ENCODE measurements at regions not wholly inside any gene's neighbourhood (a gene's known extent, or its start where the extent isn't known, plus 50 kb on each side); places are given as distances from the start of the nearest gene placed in this dataset.

- no peak for TF ChIP-seq AFF4 (CRISPR knock-in tag; IDR thresholded peaks at IDR 0.05; ENCODE audit: borderline replicate concordance)
- TF ChIP-seq ZNF121 (CRISPR knock-in tag; IDR thresholded peaks at IDR 0.05) = no peak
- TF ChIP-seq CTCF (IDR thresholded peaks at IDR 0.05) = no peak
- TF ChIP-seq USF1 (CRISPR knock-in tag; IDR thresholded peaks at IDR 0.05) = no peak
- TF ChIP-seq ZBTB21 (CRISPR knock-in tag; IDR thresholded peaks at IDR 0.05; ENCODE audit: borderline replicate concordance) = no peak
- TF ChIP-seq, protein P1, sequence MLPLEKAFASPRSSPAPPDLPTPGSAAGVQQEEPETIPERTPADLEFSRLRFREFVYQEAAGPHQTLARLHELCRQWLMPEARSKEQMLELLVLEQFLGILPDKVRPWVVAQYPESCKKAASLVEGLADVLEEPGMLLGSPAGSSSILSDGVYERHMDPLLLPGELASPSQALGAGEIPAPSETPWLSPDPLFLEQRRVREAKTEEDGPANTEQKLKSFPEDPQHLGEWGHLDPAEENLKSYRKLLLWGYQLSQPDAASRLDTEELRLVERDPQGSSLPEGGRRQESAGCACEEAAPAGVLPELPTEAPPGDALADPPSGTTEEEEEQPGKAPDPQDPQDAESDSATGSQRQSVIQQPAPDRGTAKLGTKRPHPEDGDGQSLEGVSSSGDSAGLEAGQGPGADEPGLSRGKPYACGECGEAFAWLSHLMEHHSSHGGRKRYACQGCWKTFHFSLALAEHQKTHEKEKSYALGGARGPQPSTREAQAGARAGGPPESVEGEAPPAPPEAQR (CRISPR knock-in tag; IDR thresholded peaks at IDR 0.05) = no peak
These were observed 238.7 kb upstream of the SEMA6A start (continued) for GRCh38 chr5:116813356-116813755.

DNA sequence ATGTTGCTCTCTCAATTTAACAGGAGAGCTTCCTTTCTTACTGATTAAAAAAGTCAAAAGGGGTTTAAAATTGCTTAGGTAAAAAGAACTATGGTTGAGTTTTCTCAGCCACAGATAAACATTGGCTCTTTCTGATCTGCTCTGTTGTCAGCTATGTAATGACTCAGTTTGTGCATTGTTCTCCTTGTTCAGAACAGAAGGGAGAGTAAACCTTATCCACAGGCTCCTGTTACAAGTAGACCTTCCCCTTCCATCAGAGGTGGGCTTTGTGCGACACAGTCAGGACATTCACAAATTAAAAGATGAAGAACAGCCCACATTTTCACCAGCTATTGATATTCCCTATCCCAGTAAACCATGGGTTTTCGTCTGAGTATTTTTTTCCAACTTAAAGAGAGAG is 236.3 kb upstream of the SEMA6A start:
- DNase-seq (ENCODE audit: low spot score) (no peak), ATAC-seq (peak; percentile 69)
- Mint-ChIP-seq H3K9me3 (peaks cover 10% of the 10 kb centered on the region), H3K36me3 (peaks cover 15% of the 10 kb centered on the region), H3K27me3 (ENCODE audit: low read depth) (no peaks in the 10 kb centered on the region), H3K4me3 (no peak overlapping the region), H3K4me1 (peaks cover 58% of the 10 kb centered on the region), H3K27ac (peak overlapping the region; percentile 96)
- POLR2A ChIA-PET = interaction anchor here (0.6 kb wide), 1 partner anchor 8 kb away, joined by 8 read pairs; no protein-coding TSS in a partner anchor
- CTCF ChIA-PET = interaction anchor here (0.7 to 1.2 kb wide), 3 partner anchors 9 to 236 kb away, joined by 3 to 4 read pairs (median 3); partner anchors contain the start of gene SEMA6A
- no peak for TF ChIP-seq ATF2 (CRISPR knock-in tag; IDR thresholded peaks at IDR 0.05; ENCODE audit: borderline replicate concordance, low read depth)
- no peak for TF ChIP-seq MXD4 (CRISPR knock-in tag; IDR thresholded peaks at IDR 0.05; ENCODE audit: borderline replicate concordance)
- TF ChIP-seq, protein P2, sequence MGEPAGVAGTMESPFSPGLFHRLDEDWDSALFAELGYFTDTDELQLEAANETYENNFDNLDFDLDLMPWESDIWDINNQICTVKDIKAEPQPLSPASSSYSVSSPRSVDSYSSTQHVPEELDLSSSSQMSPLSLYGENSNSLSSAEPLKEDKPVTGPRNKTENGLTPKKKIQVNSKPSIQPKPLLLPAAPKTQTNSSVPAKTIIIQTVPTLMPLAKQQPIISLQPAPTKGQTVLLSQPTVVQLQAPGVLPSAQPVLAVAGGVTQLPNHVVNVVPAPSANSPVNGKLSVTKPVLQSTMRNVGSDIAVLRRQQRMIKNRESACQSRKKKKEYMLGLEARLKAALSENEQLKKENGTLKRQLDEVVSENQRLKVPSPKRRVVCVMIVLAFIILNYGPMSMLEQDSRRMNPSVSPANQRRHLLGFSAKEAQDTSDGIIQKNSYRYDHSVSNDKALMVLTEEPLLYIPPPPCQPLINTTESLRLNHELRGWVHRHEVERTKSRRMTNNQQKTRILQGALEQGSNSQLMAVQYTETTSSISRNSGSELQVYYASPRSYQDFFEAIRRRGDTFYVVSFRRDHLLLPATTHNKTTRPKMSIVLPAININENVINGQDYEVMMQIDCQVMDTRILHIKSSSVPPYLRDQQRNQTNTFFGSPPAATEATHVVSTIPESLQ (CRISPR knock-in tag; IDR thresholded peaks at IDR 0.05) = no peak
- TF ChIP-seq FOXP1 (CRISPR knock-in tag; IDR thresholded peaks at IDR 0.05; ENCODE audit: borderline replicate concordance) = no peak
- TF ChIP-seq TEAD4 (CRISPR knock-in tag; IDR thresholded peaks at IDR 0.05) = no peak
- TF ChIP-seq ERG (CRISPR knock-in tag; IDR thresholded peaks at IDR 0.05) = no peak
- TF ChIP-seq, protein P3, sequence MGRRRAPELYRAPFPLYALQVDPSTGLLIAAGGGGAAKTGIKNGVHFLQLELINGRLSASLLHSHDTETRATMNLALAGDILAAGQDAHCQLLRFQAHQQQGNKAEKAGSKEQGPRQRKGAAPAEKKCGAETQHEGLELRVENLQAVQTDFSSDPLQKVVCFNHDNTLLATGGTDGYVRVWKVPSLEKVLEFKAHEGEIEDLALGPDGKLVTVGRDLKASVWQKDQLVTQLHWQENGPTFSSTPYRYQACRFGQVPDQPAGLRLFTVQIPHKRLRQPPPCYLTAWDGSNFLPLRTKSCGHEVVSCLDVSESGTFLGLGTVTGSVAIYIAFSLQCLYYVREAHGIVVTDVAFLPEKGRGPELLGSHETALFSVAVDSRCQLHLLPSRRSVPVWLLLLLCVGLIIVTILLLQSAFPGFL (CRISPR knock-in tag; IDR thresholded peaks at IDR 0.05; ENCODE audit: borderline replicate concordance) = no peak
- TF ChIP-seq, protein P4, sequence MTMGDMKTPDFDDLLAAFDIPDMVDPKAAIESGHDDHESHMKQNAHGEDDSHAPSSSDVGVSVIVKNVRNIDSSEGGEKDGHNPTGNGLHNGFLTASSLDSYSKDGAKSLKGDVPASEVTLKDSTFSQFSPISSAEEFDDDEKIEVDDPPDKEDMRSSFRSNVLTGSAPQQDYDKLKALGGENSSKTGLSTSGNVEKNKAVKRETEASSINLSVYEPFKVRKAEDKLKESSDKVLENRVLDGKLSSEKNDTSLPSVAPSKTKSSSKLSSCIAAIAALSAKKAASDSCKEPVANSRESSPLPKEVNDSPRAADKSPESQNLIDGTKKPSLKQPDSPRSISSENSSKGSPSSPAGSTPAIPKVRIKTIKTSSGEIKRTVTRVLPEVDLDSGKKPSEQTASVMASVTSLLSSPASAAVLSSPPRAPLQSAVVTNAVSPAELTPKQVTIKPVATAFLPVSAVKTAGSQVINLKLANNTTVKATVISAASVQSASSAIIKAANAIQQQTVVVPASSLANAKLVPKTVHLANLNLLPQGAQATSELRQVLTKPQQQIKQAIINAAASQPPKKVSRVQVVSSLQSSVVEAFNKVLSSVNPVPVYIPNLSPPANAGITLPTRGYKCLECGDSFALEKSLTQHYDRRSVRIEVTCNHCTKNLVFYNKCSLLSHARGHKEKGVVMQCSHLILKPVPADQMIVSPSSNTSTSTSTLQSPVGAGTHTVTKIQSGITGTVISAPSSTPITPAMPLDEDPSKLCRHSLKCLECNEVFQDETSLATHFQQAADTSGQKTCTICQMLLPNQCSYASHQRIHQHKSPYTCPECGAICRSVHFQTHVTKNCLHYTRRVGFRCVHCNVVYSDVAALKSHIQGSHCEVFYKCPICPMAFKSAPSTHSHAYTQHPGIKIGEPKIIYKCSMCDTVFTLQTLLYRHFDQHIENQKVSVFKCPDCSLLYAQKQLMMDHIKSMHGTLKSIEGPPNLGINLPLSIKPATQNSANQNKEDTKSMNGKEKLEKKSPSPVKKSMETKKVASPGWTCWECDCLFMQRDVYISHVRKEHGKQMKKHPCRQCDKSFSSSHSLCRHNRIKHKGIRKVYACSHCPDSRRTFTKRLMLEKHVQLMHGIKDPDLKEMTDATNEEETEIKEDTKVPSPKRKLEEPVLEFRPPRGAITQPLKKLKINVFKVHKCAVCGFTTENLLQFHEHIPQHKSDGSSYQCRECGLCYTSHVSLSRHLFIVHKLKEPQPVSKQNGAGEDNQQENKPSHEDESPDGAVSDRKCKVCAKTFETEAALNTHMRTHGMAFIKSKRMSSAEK (CRISPR knock-in tag; IDR thresholded peaks at IDR 0.05; ENCODE audit: borderline replicate concordance) = no peak
- no peak for TF ChIP-seq RELA (CRISPR knock-in tag; IDR thresholded peaks at IDR 0.05; ENCODE audit: borderline replicate concordance)
- no peak for TF ChIP-seq NR2C2 (CRISPR knock-in tag; IDR thresholded peaks at IDR 0.05)
